ENCODE measurements at regions not wholly inside any gene's neighbourhood (a gene's known extent, or its start where the extent isn't known, plus 50 kb on each side); places are given as distances from the start of the nearest gene placed in this dataset.

DNA sequence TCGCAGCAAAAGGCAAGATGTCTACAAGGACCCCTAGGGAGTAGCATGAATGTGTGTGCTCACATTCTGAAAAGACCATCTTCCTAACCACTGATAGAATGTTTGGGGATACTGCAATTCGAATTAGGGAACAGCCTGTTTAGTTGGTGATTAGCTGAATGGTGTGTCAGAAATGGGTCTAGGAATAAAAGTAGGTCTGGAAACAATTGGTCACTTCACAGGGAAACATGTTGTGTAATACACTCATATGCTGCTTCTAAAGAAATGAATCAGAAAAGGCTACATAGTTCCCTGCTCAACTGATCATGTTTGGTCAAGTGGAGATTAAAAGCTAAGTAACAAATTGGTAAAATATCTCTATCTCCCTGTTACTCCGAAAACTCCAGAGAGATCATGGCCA is 2362.4 kb upstream of the TENM3 start:
- H3K4me3 ChIP-seq = no peak overlapping the region
- no peaks in the 10 kb centered on the region for H3K4me1 ChIP-seq (ENCODE audit: control insufficient read depth in 5 of 5, insufficient read depth in 5 of 5, low read length in 5 of 5)
- WGBS, 2 donors = 52 to 55% methylated on average over 3 of the region's 3 CpGs
- TF ChIP-seq, protein P1, sequence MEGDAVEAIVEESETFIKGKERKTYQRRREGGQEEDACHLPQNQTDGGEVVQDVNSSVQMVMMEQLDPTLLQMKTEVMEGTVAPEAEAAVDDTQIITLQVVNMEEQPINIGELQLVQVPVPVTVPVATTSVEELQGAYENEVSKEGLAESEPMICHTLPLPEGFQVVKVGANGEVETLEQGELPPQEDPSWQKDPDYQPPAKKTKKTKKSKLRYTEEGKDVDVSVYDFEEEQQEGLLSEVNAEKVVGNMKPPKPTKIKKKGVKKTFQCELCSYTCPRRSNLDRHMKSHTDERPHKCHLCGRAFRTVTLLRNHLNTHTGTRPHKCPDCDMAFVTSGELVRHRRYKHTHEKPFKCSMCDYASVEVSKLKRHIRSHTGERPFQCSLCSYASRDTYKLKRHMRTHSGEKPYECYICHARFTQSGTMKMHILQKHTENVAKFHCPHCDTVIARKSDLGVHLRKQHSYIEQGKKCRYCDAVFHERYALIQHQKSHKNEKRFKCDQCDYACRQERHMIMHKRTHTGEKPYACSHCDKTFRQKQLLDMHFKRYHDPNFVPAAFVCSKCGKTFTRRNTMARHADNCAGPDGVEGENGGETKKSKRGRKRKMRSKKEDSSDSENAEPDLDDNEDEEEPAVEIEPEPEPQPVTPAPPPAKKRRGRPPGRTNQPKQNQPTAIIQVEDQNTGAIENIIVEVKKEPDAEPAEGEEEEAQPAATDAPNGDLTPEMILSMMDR (IDR thresholded peaks at IDR 0.05; ENCODE audit: control extremely low read depth, extremely low read depth) = no peak
- H3K27me3 ChIP-seq (ENCODE audit: control insufficient read depth in 3 of 3, insufficient read depth in 3 of 3, low read length in 2 of 3) = no peaks in the 10 kb centered on the region
- H3K27ac ChIP-seq (ENCODE audit: low read depth in 1 of 2, low read length in 1 of 2) = no peak overlapping the region
- H3K36me3 ChIP-seq (ENCODE audit: control insufficient read depth in 4 of 4, insufficient read depth in 4 of 4, low read length in 4 of 4) = no peaks in the 10 kb centered on the region
- ATAC-seq (ENCODE audit: insufficient read depth, low FRiP score) = no peak
- no peaks in the 10 kb centered on the region for H3K9me3 ChIP-seq (ENCODE audit: control insufficient read depth in 4 of 4, insufficient read depth in 3 of 4, low read length in 3 of 4)
- no peak for DNase-seq
- no peak overlapping the region for H3K9ac ChIP-seq (ENCODE audit: insufficient read depth in 1 of 2, low read length in 2 of 2)

DNA sequence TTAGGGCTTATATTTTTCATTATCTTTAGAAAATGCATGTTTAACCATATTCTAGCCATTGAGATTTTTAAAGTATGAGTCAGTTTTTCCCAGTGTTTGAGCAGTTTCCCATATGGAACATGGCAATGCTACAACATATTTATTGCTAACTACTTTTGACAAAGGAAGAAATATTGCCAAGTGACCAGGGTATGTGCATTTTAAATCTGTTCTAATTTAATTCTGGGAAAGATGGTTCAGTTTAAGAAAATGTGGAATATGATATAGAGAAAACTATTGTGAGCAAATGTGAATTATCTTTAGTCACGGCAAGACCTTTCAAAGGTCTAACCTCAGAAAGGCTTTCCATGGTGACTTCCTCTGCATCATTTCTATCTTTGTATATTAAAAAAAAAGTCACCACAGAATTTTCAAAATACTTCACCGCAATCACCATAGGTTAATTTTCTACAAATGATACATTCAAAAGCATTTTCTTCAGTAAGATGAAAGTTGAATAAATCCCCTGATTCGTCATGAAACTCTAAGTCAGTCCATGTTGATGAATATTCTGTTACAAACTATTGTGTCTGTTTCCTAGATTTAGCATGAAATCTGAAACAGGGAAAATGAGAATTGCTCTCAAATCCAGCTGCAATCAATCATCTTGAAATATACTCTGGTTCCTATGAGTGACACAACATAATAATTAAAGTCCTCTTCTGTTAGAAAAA is 2349.0 kb upstream of the TENM3 start:
- DNase-seq = peak in 2 of 3 donors; percentile 43 to 72
- no peak for ATAC-seq (ENCODE audit: insufficient read depth, low FRiP score)
- Histone ChIP-seq H3K9ac (ENCODE audit: insufficient read depth in 1 of 2, low read length in 2 of 2) (no peak overlapping the region), H3K36me3 (ENCODE audit: control insufficient read depth in 4 of 4, insufficient read depth in 4 of 4, low read length in 4 of 4) (no peaks in the 10 kb centered on the region), H3K4me1 (ENCODE audit: control insufficient read depth in 5 of 5, insufficient read depth in 5 of 5, low read length in 5 of 5) (peaks cover 0 to 5% (median 0%) of the 10 kb centered on the region in 5 donors), H3K4me3 (no peak overlapping the region), H3K27ac (ENCODE audit: low read depth in 1 of 2, low read length in 1 of 2) (no peak overlapping the region), H3K9me3 (ENCODE audit: control insufficient read depth in 4 of 4, insufficient read depth in 3 of 4, low read length in 3 of 4) (peaks cover 0 to 11% (median 0%) of the 10 kb centered on the region in 4 donors), H3K27me3 (ENCODE audit: control insufficient read depth in 3 of 3, insufficient read depth in 3 of 3, low read length in 2 of 3) (no peaks in the 10 kb centered on the region)
- TF ChIP-seq, protein P1 (IDR thresholded peaks at IDR 0.05; ENCODE audit: control extremely low read depth, extremely low read depth) = no peak
- WGBS, 2 donors = 80% methylated on average over 3 of the region's 3 CpGs

DNA sequence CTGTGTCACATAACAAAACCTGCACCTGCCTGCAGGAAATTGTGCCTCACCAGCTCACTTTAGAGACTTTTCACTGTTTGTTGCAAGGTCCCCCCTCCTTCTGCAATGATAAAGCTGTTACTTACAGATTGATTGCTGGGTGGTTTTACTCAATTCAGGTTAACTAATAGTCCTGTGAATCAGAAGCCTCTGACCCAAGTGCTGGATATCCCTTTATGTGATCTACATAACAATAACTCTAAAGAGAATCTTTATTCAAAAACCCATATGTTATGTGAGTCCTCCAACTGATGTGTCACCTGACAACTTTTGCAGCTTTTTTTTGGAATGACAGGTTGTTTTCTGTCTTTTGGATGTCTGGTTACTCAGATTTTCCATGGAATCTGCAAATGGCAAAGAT is 2323.6 kb upstream of the TENM3 start:
- TF ChIP-seq, protein P1 (IDR thresholded peaks at IDR 0.05; ENCODE audit: control extremely low read depth, extremely low read depth) = no peak

DNA sequence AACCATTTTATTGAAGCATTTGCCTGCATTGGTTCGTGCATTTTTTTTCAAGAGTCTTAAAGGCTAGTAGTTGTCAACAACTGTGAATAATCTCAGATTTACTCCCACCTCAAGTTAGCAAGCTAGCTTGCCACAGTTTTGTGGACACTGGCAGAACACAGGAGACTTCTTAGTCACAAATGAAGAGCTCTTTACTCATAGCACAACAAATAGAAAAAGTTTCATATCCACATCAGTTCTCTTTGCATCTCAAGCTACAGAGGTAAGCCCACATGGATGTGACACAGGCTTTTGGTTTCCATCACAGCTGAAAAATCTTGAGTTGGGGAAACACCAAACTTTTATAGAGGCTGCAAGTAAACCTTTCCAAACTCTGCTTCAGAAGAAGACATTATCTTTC is 2315.7 kb upstream of the TENM3 start:
- ATAC-seq (ENCODE audit: insufficient read depth, low FRiP score) = no peak
- no peaks in the 10 kb centered on the region for H3K27me3 ChIP-seq (ENCODE audit: control insufficient read depth in 3 of 3, insufficient read depth in 3 of 3, low read length in 2 of 3)
- H3K27ac ChIP-seq (ENCODE audit: low read depth in 1 of 2, low read length in 1 of 2) = no peak overlapping the region
- no peaks in the 10 kb centered on the region for H3K9me3 ChIP-seq (ENCODE audit: control insufficient read depth in 4 of 4, insufficient read depth in 3 of 4, low read length in 3 of 4)
- DNase-seq = no peak
- TF ChIP-seq, protein P1 (IDR thresholded peaks at IDR 0.05; ENCODE audit: control extremely low read depth, extremely low read depth) = no peak
- no peak overlapping the region for H3K4me3 ChIP-seq
- no peak overlapping the region for H3K9ac ChIP-seq (ENCODE audit: insufficient read depth in 1 of 2, low read length in 2 of 2)
- WGBS, 2 donors = 66 to 78% methylated on average over 1 of the region's 1 CpG
- no peaks in the 10 kb centered on the region for H3K4me1 ChIP-seq (ENCODE audit: control insufficient read depth in 5 of 5, insufficient read depth in 5 of 5, low read length in 5 of 5)
- no peaks in the 10 kb centered on the region for H3K36me3 ChIP-seq (ENCODE audit: control insufficient read depth in 4 of 4, insufficient read depth in 4 of 4, low read length in 4 of 4)

More for the DNA sequence above, 2323.6 kb upstream of the TENM3 start:
- Histone ChIP-seq H3K4me1 (ENCODE audit: control insufficient read depth in 5 of 5, insufficient read depth in 5 of 5, low read length in 5 of 5) (no peaks in the 10 kb centered on the region), H3K4me3 (no peak overlapping the region), H3K27ac (ENCODE audit: low read depth in 1 of 2, low read length in 1 of 2) (no peak overlapping the region), H3K36me3 (ENCODE audit: control insufficient read depth in 4 of 4, insufficient read depth in 4 of 4, low read length in 4 of 4) (no peaks in the 10 kb centered on the region), H3K27me3 (ENCODE audit: control insufficient read depth in 3 of 3, insufficient read depth in 3 of 3, low read length in 2 of 3) (no peaks in the 10 kb centered on the region), H3K9me3 (ENCODE audit: control insufficient read depth in 4 of 4, insufficient read depth in 3 of 4, low read length in 3 of 4) (no peaks in the 10 kb centered on the region), H3K9ac (ENCODE audit: insufficient read depth in 1 of 2, low read length in 2 of 2) (no peak overlapping the region)
- ATAC-seq (ENCODE audit: insufficient read depth, low FRiP score) (no peak), DNase-seq (no peak)
